DMS153 (cell line): ENCODE measurements at regions not wholly inside any gene's neighbourhood (a gene's known extent, or its start where the extent isn't known, plus 50 kb on each side); places are given as distances from the start of the nearest gene placed in this dataset.
"Not testable (repeated sequence)": the region's sequence is repeated elsewhere in the genome, so short reads cannot be mapped to it uniquely, and the experiment has no call there.

Experiments used
- DNase-seq: peaks from one replicate; lab custom pipeline; 2025; lab: John Stamatoyannopoulos, UW

DNA sequence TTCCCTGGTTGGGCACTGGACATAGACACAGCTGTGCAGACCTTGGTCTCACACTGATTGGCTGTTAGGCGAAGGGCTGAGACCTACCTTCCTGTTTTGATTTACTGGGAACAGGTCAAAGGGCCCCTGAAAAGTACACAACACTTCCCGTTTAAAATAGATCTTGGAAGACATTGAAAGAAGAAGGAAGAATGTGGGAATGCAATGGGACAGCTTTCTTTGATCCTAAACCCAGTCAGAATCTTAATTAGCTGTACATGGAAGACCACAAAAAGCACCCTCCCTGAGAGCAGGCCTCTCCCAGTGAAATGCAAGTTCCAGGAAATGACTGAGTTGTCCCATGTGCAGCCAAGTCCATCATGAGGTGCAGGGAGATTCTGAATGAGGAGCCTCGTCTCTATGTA is 83.6 kb upstream of the EXOC2 start:
- no peak for DNase-seq

DNA sequence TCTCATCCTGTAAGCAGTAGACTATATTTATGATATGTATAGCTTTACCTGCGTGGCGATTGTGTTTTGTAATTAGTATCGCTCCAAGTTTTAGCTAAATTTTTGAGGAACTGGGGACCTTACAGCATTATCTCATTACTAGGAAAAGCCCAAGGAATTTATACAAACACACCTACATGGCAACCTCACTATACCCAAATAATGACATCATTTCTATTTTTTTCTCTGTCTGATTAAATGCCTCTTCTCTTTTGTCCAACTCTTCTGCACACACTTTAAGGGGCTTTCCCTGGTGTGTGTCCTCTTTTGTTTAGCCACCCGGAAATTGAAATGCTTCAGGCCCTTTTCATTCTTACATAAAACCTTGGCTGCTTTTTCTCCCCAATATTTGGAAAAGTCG is 82.9 kb upstream of the EXOC2 start:
- DNase-seq: no peak

DNA sequence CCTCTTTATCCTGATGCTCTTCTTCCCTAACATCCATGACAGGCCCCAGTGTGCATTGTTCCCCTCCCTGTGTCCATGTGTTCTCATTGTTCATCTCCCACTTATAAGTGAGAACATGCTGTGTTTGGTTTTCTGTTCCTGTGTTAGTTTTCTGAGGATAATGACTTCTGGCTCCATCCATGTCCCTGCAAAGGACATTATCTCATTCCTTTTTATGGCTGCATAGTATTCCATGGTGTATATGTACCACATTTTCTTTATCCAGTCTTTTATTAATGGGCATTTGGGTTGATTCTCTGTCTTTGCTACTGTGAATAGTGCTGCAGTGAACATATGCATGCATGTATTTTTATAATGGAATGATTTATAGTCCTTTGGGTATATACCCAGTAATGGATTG is 78.7 kb upstream of the EXOC2 start:
- DNase-seq: not testable (repeated sequence)

DNA sequence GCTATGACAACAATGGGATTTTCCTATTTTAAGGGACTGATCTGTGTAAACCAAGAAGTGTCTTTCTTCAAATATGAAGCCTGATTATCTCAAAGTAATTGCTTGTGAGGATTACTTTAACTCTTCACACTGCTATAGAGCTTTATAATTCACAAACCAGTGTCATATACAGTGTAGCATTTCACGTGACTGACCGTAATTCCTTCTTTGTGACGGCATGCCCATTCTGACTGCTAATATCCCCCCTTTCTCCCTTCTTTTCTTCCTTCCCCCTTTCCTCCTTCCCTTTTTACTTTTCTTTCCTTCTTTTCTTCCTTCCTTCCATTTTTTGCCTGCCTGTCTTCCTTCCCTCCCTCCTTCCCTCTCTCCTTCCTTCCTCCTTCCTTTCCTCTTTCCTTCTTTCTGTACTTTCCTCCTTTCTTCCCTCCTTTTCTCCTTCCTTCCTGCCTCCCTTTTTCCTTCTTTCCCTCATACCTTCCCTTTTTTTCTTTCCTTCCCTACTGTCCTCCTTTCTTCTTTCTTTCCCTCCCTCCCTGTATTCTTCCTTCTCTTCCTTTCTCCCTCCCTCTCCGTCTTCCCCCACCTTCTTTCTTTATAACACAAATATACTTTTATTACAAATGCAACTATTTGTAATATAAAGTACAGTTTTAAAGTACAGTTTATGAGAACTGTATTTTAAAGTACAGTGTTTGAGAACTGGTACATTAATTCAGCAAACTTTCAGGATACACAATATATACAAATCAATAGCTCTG is 75.0 kb upstream of the EXOC2 start:
- no peak for DNase-seq

DNA sequence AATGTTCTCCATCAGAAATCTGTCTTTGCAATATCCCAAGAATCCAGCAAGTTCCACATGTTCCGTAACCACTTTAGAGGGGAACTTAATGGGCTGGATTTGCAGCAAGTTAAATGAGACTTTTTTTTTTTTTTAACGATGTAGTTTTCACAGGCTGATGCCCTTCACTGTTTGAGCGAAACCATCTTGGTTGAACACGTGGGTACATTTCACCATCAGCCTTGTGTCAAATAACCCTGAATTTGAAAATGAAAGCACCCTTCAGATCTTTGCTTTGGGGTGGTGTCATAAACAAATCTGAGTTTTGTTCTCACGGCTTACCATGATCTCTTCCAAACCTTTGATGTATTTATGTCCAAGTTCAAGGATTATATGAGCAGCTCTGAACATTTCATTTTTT is 73.7 kb upstream of the EXOC2 start:
- DNase-seq: no peak

DNA sequence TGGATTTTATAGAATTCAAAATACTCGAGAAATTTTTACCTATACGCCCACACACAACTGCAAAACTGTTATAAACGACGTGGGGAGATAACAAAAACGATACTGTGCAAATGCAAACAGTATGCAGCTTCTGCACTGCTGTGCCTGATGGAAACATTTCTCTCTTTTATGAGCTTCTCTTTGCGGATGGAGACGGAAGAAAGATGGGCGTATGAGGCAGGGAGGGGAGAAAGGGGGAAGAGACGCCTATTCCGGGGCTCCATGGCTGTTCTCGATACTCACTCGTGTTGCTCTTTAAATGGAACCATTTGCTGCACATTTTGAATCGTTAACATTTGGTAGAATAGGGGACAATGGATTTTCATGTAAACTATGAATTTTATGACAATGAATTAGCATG is 69.1 kb upstream of the EXOC2 start:
- no peak for DNase-seq

DNA sequence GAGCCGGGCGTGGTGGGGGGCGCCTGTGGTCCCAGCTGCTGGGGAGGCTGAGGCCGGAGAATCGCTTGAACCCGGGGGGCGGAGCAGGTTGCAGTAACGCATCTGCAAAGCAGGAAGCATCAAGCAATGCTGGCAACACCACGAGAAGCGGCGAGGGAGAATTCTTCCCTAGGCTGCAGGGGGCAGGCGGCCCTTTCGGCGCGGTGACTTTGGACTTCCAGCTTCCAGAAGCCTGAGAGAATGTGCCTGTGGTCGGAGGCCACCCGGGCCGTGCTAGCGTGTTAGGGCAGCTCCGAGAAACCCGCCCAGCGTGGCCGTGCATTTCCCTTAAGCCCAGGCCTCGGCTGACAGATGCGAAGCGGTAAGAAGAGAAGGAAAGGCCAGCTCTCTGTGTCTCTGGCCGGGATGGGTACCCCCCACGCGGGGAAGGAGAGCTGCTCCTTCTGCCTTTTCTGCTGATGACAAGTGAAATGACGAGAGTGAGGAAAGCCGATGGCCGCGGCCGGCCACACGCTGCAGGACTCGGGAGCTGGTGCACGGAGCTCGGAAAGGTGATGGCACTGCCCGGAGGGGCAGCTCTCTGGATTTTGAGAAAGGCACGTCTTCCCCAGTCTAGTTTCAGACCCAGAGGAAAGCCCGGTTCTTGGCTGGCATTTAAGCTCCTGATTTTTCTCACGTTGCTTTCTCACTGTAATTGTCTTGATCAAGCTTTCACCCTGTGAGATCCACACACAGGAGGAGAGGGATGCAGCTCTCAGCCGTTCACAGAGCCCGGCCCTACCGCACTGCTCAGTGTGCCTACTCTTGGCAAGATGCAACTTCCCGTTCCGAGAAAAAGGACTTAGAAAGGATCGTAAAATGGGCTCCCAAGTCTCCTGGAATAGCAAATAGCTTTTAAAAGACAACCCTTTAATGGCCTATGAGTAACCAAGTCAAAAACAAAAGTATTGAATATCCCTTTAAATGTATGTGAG is 68.3 kb upstream of the EXOC2 start:
- DNase-seq: no peak

DNA sequence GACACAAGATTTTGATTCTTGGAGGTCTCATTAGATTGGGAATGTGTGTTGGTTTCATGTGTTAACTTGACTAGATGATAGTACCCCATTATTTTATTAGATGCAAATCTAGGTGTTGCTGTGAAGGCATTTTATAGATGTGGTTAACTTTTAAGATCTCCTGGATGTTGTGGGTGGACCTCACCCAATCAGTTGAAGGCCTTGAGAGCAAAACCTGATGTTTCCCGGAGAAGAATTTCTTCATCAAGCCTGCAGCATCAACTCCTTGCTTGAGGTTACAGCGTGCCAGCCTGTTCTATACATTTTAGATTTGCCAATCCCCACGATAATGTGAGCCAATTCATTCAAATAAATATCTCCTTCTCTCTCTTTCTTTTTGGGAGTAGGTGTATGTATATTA is 66.8 kb upstream of the EXOC2 start:
- no peak for DNase-seq

DNA sequence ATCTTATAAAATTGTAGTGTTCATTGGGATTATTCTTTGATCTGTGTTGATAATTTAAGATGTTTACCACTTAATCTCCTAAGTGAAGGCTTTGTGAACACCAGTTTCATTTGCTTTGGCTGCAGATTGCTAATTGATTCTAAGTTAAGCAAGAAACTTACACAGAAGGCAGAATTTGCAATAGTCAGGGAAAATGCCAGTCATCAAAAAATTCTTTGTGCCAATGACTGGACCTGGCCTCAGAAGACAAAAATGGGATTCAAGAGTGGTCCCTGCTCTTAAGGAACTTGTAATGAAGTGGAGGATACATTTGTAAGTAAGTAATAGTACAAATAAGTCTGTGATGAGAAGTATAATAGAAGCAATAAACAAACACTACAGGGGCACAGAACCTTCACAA is 63.3 kb upstream of the EXOC2 start:
- no peak for DNase-seq

DNA sequence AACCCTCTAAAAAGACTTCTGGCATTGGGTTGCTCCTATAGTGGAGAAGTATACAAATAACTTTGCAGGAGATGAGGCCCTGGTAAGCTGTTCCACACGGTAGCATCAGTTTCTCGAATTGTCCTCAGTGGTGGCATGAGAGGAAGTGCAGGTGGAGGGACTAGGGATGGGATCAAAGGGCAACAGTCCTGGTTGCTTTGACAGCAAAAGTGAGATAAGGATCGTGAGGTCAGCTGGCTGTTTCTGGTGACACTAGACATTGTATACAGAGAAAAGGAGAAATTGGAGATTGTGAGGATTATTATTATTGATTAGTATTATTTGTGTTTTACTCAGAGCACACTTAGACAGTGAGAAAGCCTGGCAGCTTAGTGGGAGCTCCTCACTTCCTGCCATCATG is 61.3 kb upstream of the EXOC2 start:
- no peak for DNase-seq

DNA sequence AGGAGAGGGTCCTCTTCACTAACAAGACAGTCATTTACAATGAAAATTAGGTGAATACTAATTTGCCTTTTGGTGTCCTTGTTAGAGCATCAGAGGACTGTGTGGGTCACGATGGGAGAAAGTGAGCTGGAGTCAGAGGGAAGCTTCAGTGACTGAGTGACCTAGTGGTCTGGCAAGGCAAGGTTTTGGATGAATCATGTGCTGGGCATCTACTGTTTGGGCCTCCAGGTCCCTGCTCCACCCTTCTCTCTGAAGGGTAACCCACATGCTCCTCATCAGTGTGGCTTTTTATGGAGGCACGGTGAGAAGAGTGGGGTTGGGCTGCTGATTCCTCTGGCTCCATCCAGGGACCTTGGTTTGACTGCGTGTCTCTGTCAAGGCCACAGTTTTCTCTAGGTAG is 60.5 kb upstream of the EXOC2 start:
- no peak for DNase-seq

DNA sequence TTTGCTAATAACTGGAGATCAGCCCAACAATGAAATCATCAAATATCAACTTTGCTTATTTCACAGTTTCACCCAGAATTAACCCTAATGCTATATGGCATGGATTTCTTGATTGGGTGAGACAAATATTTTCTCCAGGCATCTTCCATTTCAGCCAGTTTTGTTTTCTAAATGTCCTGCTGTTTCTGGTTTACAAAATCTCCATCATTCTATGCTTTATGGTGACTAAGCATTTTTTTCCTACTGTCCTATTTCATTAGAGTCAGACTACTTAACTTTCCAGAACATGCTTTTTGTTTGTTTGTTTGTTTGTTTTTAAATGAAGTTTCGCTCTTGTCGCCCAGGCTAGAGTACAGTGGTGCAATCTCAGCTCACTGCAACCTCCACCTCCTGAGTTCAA is 59.5 kb upstream of the EXOC2 start:
- no peak for DNase-seq

DNA sequence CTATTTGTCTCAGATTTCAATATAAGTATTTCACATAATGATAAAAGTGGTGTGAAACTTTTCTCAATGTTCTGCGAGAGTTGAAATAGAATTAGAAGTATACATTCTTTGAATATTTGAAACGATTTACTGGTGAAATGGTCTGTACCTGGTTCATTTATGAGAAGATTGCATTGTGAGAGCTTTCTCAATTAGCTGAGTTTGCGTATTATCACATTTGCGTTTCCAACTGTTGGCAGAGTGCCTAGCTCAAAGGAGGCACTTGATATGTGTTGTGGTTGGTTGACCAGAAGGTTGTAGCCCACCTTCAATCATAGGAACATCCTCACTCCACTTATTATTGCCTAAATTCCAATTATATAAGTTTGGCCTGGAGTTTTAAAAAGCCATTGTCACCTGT is 58.8 kb upstream of the EXOC2 start:
- no peak for DNase-seq

DNA sequence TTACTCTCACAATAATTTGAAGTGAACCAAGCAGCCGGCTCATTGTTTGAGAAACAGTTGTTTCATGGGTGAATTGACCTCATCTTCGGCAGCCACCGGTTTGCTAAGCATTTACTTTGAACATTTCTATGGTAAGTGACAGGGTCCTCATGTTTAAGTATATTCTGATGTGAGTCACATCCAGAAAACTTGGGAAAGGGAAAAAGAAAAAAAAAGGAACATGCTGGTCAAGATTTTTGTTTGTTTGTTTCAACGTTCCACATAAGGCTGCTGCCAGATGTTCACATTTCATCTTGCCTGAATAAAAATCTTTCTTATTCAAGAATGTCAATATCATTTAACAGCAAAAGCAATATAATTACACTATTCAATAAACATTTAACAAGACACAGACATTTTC is 55.0 kb upstream of the EXOC2 start:
- DNase-seq: no peak

DNA sequence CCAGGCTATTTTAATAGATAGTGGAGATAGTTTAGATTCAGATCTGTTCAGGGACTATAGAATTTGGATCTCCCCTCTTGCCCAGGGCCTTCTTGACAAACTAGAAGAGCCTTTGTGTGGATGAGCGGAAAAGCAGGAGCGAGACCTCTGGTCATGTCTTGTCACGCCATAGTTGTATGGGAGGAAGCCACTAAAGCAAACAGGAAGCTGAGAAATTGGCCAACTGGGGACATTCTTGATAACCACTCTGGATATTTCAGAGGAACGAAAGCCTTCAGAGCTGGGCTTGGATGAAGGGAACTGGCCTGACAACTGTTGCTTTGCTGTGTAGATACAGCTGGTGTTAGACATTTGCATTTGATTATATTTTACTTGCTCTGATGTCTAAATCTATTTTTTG is 54.1 kb upstream of the EXOC2 start:
- DNase-seq: no peak

DNA sequence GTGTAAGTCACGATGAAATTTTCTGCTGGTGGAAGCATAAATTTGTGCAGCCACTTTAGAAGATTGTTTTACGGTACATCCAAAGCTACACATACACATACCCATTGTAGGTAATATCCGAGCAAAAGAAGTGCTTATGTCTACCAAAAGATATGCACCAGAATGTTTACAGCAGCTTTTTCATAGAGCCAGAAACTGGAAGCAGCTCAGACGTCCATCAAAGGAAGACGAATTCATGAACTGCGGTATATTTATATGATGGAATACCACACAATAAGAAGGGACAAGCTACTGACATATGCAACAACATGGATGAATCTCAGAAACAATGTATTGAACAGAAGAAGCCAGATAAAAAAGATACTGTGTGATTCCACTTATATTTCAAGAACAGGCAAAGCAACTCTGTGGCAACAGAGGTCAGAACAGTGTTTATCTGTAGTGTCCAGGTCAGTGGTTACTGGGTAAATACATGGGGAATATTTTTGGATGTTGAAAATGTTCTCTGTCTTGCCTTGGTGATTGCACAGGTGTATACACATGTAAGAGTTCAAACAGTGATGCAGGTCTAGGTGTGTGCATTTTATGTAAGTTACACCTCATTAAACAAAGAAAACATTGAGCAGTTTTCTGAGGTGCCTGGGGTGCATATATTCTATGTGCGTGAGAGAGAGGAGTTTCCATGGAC is 51.9 kb upstream of the EXOC2 start:
- DNase-seq: no peak

DNA sequence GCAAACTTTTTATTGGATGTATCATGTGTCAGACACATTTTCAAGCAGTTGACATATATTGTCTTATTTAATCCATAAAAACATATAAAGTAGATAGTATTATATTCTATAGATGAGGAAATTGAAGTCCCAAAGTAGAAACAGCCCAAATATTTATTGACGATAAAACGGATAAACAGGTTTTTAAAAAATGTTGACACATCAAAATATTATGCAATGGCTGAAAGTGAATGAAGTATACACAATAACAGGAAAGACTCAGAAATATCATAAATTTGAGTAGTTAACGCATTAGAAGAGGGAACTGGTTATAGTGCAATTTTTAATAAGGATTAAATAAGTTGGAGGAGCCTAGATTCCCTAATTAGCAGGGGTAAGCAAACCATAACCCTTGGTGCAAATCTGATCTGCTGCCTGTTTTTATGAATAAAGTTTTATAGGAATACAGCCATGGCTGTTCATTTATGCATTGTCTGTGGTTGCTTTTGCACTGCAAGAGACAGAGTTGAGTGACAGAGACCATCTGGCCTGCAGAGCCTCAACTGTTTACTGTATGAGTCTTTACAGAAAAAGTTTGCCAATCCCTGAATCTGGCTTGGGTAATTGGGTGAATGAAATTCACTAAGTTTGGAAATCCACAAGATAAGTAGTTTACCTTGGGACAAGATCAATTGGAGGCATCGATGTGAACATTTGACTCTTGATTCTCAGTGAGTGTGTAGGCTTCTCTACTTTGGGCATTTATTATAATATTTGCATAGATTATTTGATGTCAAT is 50.6 kb upstream of the EXOC2 start:
- no peak for DNase-seq
